Fibroblast of the aortic adventitia (primary cell): ENCODE measurements at regions not wholly inside any gene's neighbourhood (a gene's known extent, or its start where the extent isn't known, plus 50 kb on each side); places are given as distances from the start of the nearest gene placed in this dataset.

Source experiments
- DNase-seq: peaks from one replicate; pipeline ENCODE4 v3.0.0-alpha.2; 2010; ENCODE audit warnings: low read depth
- H3K4me3 ChIP-seq: 2 replicates; pipeline ENCODE4 v1.5.1; 2011; ENCODE audit warnings: low read depth, mild to moderate bottlenecking, control low read depth, low read length, moderate library complexity
- CTCF ChIP-seq: IDR thresholded peaks from 2 replicates; pipeline ENCODE4 v1.5.1; 2011; ENCODE audit warnings: mild to moderate bottlenecking, low read length, control low read depth, inconsistent platforms; ENCODE audit not compliant: insufficient read depth

GRCh38 chrX:33465137-33465536 is 253.8 kb upstream of the DMD start:
- peak; percentile 1 for DNase-seq
- TF ChIP-seq CTCF = no peak
- no peak overlapping the region for H3K4me3 ChIP-seq

GRCh38 chrX:33457102-33457501 is 245.8 kb upstream of the DMD start:
- TF ChIP-seq CTCF = no peak
- no peak overlapping the region for H3K4me3 ChIP-seq
- DNase-seq = no peak

GRCh38 chrX:33447285-33447684 is 235.9 kb upstream of the DMD start:
- TF ChIP-seq CTCF = no peak
- H3K4me3 ChIP-seq = no peak overlapping the region
- no peak for DNase-seq

GRCh38 chrX:33434256-33435092 is 223.1 kb upstream of the DMD start:
- peak; percentile 82 for TF ChIP-seq CTCF
- peak; percentile 35 for DNase-seq
- no peak overlapping the region for H3K4me3 ChIP-seq

- DNase-seq = no peak
- TF ChIP-seq CTCF = no peak
- H3K4me3 ChIP-seq = no peak overlapping the region
These were observed 205.0 kb upstream of the DMD start for GRCh38 chrX:33416273-33416805.

GRCh38 chrX:33415459-33415858 is 204.1 kb upstream of the DMD start:
- no peak for TF ChIP-seq CTCF
- H3K4me3 ChIP-seq = no peak overlapping the region
- DNase-seq = no peak
